ENCODE measurements at regions not wholly inside any gene's neighbourhood (a gene's known extent, or its start where the extent isn't known, plus 50 kb on each side); places are given as distances from the start of the nearest gene placed in this dataset.

GRCh38 chr12:93203361-93203760, 174.4 kb upstream of the NUDT4 start:
- TF ChIP-seq NANOG (IDR thresholded peaks at IDR 0.05; ENCODE audit: borderline replicate concordance) (no peak), POLR2AphosphoS5 (IDR thresholded peaks at IDR 0.05; ENCODE audit: low read depth) (no peak), ZNF114 (CRISPR knock-in tag; IDR thresholded peaks at IDR 0.05) (no peak), ZNF462 (CRISPR knock-in tag; IDR thresholded peaks at IDR 0.05) (no peak), STAT1 (IDR thresholded peaks at IDR 0.05; ENCODE audit: unreplicated experiment) (no peak), ZNF331 (CRISPR knock-in tag; IDR thresholded peaks at IDR 0.05; ENCODE audit: low read depth) (no peak), EZH2 (IDR thresholded peaks at IDR 0.05; ENCODE audit: low read depth, unreplicated experiment) (no peak), EZH2phosphoT487 (IDR thresholded peaks at IDR 0.05; ENCODE audit: unreplicated experiment) (no peak), CREB1 (CRISPR knock-in tag; IDR thresholded peaks at IDR 0.05; ENCODE audit: low read depth) (no peak), ETS1 (IDR thresholded peaks at IDR 0.05) (no peak), CTCF (conservative IDR thresholded peaks at IDR 0.05; ENCODE audit: low read depth in 2 of 2) (no peak), REST (IDR thresholded peaks at IDR 0.05; ENCODE audit: unreplicated experiment) (no peak), JUNB (IDR thresholded peaks at IDR 0.05; ENCODE audit: unreplicated experiment) (no peak)
- no peak overlapping the region for H3K4me2 ChIP-seq
- no peak overlapping the region for H3K27ac ChIP-seq (ENCODE audit: low read depth)
- H3K4me1 Mint-ChIP-seq: peaks cover 3% of the 10 kb centered on the region; the same call in 1 of the 3 replicates
- DNase-seq (ENCODE audit: low spot score) (no peak), ATAC-seq (no peak)
- 0 out of 2 replicates have a peak, but pooled peaks cover 7% of the 10 kb centered on the region for H3K9me2 ChIP-seq (ENCODE audit: insufficient read depth)
- no peaks in the 10 kb centered on the region for H4K20me1 ChIP-seq (replicated peaks; ENCODE audit: insufficient read depth)
- H3K9me3 Mint-ChIP-seq: peaks cover 3% of the 10 kb centered on the region; the same call in 1 of the 3 replicates
- H3K4me3 Mint-ChIP-seq: no peak overlapping the region
- H3K27me3 Mint-ChIP-seq (ENCODE audit: insufficient read depth, low read depth, poor library complexity): no peaks in the 10 kb centered on the region
- no peaks in the 10 kb centered on the region for H3K27me3 ChIP-seq (ENCODE audit: insufficient read depth)
- H3K4me1 ChIP-seq (ENCODE audit: insufficient read depth): no peaks in the 10 kb centered on the region
- no peak overlapping the region for H3K27ac Mint-ChIP-seq
- no peak overlapping the region for H3K4me3 ChIP-seq
- no peaks in the 10 kb centered on the region for H3K36me3 Mint-ChIP-seq (ENCODE audit: low read depth)
- H2AFZ ChIP-seq: no peak overlapping the region
- H3F3A ChIP-seq (replicated peaks; ENCODE audit: low read depth): no peaks in the 10 kb centered on the region
- no peaks in the 10 kb centered on the region for H3K36me3 ChIP-seq (ENCODE audit: insufficient read depth)
- H3K79me2 ChIP-seq (replicated peaks; ENCODE audit: insufficient read depth): no peaks in the 10 kb centered on the region
